ENCODE measurements at regions not wholly inside any gene's neighbourhood (a gene's known extent, or its start where the extent isn't known, plus 50 kb on each side); places are given as distances from the start of the nearest gene placed in this dataset.

- Histone ChIP-seq H3K79me1 (ENCODE audit: low read depth, low read length) (no peaks in the 10 kb centered on the region), H4K5ac (ENCODE audit: insufficient read length, low read depth, low read length) (no peak overlapping the region), H3K4me3 (ENCODE audit: extremely low read depth in 1 of 4, insufficient read depth in 2 of 4, low read depth in 3 of 4, low read length in 4 of 4) (no peak overlapping the region), H3K4me2 (ENCODE audit: insufficient read depth in 1 of 2, low read depth in 2 of 2, low read length in 2 of 2) (no peak overlapping the region), H3K9me3 (ENCODE audit: insufficient read depth in 2 of 2, low read depth in 1 of 2, low read length in 1 of 2) (no peaks in the 10 kb centered on the region), H3K36me3 (ENCODE audit: control insufficient read depth in 2 of 4, insufficient read depth in 4 of 4, low read length in 3 of 4) (no peaks in the 10 kb centered on the region), H2BK120ac (replicated peaks; ENCODE audit: low read depth, low read length) (no peak overlapping the region), H3K9ac (replicated peaks in 1 of 4; ENCODE audit: extremely low read depth in 1 of 4, low read depth in 3 of 4, low read length in 3 of 4) (no peak overlapping the region), H2BK5ac (ENCODE audit: low read depth, low read length) (no peak overlapping the region), H3K4ac (replicated peaks; ENCODE audit: insufficient read length, low read depth, low read length) (no peak overlapping the region), H2BK15ac (ENCODE audit: low read length) (no peak overlapping the region), H4K91ac (replicated peaks; ENCODE audit: insufficient read length, low read length) (no peak overlapping the region), H3K23ac (ENCODE audit: insufficient read length) (no peak overlapping the region), H2BK20ac (ENCODE audit: low read length) (no peak overlapping the region), H3K18ac (ENCODE audit: extremely low read depth, low read length) (no peak overlapping the region), H3K27me3 (replicated peaks in 1 of 4; ENCODE audit: control insufficient read depth in 3 of 4, extremely low read depth in 1 of 4, insufficient read depth in 3 of 4, low read length in 3 of 4) (no peaks in the 10 kb centered on the region), H4K20me1 (replicated peaks in 1 of 2; ENCODE audit: control insufficient read depth in 1 of 2, insufficient read depth in 2 of 2, low read length in 2 of 2) (no peaks in the 10 kb centered on the region), H2BK12ac (ENCODE audit: low read depth, low read length) (no peak overlapping the region), H2AFZ (ENCODE audit: low read length) (no peak overlapping the region), H3K27ac (ENCODE audit: low read depth, low read length) (no peak overlapping the region), H3K56ac (replicated peaks; ENCODE audit: insufficient read length, low read depth, low read length) (no peak overlapping the region), H3K23me2 (ENCODE audit: low read depth, low read length) (no peaks in the 10 kb centered on the region), H3K79me2 (ENCODE audit: control insufficient read depth in 1 of 2, insufficient read depth in 2 of 2, low read length in 2 of 2) (no peaks in the 10 kb centered on the region), H3K14ac (ENCODE audit: insufficient read length) (no peak overlapping the region), H4K8ac (ENCODE audit: extremely low read depth, insufficient read depth, low read length) (no peak overlapping the region), H2AK5ac (ENCODE audit: low read depth, low read length) (no peak overlapping the region), H3K4me1 (replicated peaks in 1 of 4; ENCODE audit: control insufficient read depth in 3 of 4, insufficient read depth in 4 of 4, low read length in 3 of 4) (peaks cover 0 to 5% (median 2%) of the 10 kb centered on the region in 4 experiments; a peak in 3 of 7 replicates)
- DNase-seq (ENCODE audit: low read depth in 1 of 2, low spot score in 2 of 2), result no peak
- FAIRE-seq, result no peak
- ChIA-PET CTCF (ENCODE audit: partially characterized antibody) (no interaction called here), POLR2A (ENCODE audit: partially characterized antibody) (no interaction called here)
- WGBS, 2 experiments (ENCODE audit: extremely low coverage in 1 of 2, insufficient coverage in 1 of 2, insufficient read length in 1 of 2, insufficient replicate concordance in 2 of 2, low coverage in 1 of 2, low lambda C conversion rate in 2 of 2, missing lambda C conversion rate in 1 of 2), result 95% methylated on average over 2 of the region's 2 CpGs; no CpG with 5 or more reads in 1 of the 2 experiments
- no peak for TF ChIP-seq SUZ12 (IDR thresholded peaks at IDR 0.05; ENCODE audit: low read length)
- no peak for TF ChIP-seq EP300 (IDR thresholded peaks at IDR 0.05; ENCODE audit: borderline replicate concordance in 1 of 2, low read depth in 2 of 2, low read length in 2 of 2)
Measured at GRCh38 chr12:46471404-46471803, 98.8 kb upstream of the SLC38A2 start.
